ENCODE measurements at regions not wholly inside any gene's neighbourhood (a gene's known extent, or its start where the extent isn't known, plus 50 kb on each side); places are given as distances from the start of the nearest gene placed in this dataset.

GRCh38 chr7:69358163-69358821 lies 240.0 kb upstream of the AUTS2 start:
- DNase-seq = no peak
- Histone ChIP-seq H3K36me3 (no peaks in the 10 kb centered on the region), H3K27ac (no peak overlapping the region), H3K27me3 (no peaks in the 10 kb centered on the region), H3K4me3 (no peak overlapping the region), H3K4me1 (no peaks in the 10 kb centered on the region), H3K9me3 (no peaks in the 10 kb centered on the region)
- 68 to 75% methylated on average over 3 of the region's 3 CpGs for WGBS, 2 donors
- TF ChIP-seq CTCF (IDR thresholded peaks at IDR 0.05) (no peak), POLR2A (IDR thresholded peaks at IDR 0.05) (no peak), EP300 (IDR thresholded peaks at IDR 0.05) (no peak), POLR2AphosphoS5 (IDR thresholded peaks at IDR 0.05) (no peak)
- peak in 1 of 2 donors; percentile 84 for ATAC-seq (ENCODE audit: low FRiP score in 2 of 2)

GRCh38 chr7:69359003-69359700 lies 239.1 kb upstream of the AUTS2 start:
- TF ChIP-seq EP300 (IDR thresholded peaks at IDR 0.05) (no peak), CTCF (IDR thresholded peaks at IDR 0.05) (no peak), POLR2AphosphoS5 (IDR thresholded peaks at IDR 0.05) (no peak), POLR2A (IDR thresholded peaks at IDR 0.05) (no peak)
- Histone ChIP-seq H3K9me3 (no peaks in the 10 kb centered on the region), H3K27me3 (no peaks in the 10 kb centered on the region), H3K36me3 (no peaks in the 10 kb centered on the region), H3K4me3 (no peak overlapping the region), H3K4me1 (no peaks in the 10 kb centered on the region), H3K27ac (no peak overlapping the region)
- ATAC-seq (ENCODE audit: low FRiP score in 2 of 2) (peak in 1 of 2 donors; percentile 70), DNase-seq (no peak)
- 75% methylated on average over 4 of the region's 4 CpGs for WGBS, 2 donors

- H3K4me1 ChIP-seq = no peaks in the 10 kb centered on the region
- no peaks in the 10 kb centered on the region for H3K27me3 ChIP-seq
- TF ChIP-seq CTCF (IDR thresholded peaks at IDR 0.05) (no peak), EP300 (IDR thresholded peaks at IDR 0.05) (no peak), POLR2AphosphoS5 (IDR thresholded peaks at IDR 0.05) (no peak), POLR2A (IDR thresholded peaks at IDR 0.05) (no peak)
- H3K27ac ChIP-seq = no peak overlapping the region
- DNase-seq (no peak), ATAC-seq (ENCODE audit: low FRiP score in 2 of 2) (no peak)
- WGBS, 2 donors = 64 to 73% methylated on average over 5 of the region's 5 CpGs
- no peak overlapping the region for H3K4me3 ChIP-seq
- H3K36me3 ChIP-seq = no peaks in the 10 kb centered on the region
- H3K9me3 ChIP-seq = no peaks in the 10 kb centered on the region
Observed at GRCh38 chr7:69360913-69361312, 237.4 kb upstream of the AUTS2 start.

- no peaks in the 10 kb centered on the region for H3K36me3 ChIP-seq
- no peak overlapping the region for H3K4me3 ChIP-seq
- no peaks in the 10 kb centered on the region for H3K27me3 ChIP-seq
- ATAC-seq (ENCODE audit: low FRiP score in 2 of 2) (no peak), DNase-seq (no peak)
- H3K27ac ChIP-seq = no peak overlapping the region
- H3K4me1 ChIP-seq = no peaks in the 10 kb centered on the region
- no peak for TF ChIP-seq CTCF (IDR thresholded peaks at IDR 0.05)
- no peak for TF ChIP-seq EP300 (IDR thresholded peaks at IDR 0.05)
- TF ChIP-seq POLR2A (IDR thresholded peaks at IDR 0.05) = no peak
- no peak for TF ChIP-seq POLR2AphosphoS5 (IDR thresholded peaks at IDR 0.05)
- WGBS, 2 donors = 93 to 96% methylated on average over 9 of the region's 9 CpGs
- H3K9me3 ChIP-seq = no peaks in the 10 kb centered on the region
Observed at GRCh38 chr7:69363136-69363535, 235.1 kb upstream of the AUTS2 start.
